ENCODE measurements at regions not wholly inside any gene's neighbourhood (a gene's known extent, or its start where the extent isn't known, plus 50 kb on each side); places are given as distances from the start of the nearest gene placed in this dataset.

DNA sequence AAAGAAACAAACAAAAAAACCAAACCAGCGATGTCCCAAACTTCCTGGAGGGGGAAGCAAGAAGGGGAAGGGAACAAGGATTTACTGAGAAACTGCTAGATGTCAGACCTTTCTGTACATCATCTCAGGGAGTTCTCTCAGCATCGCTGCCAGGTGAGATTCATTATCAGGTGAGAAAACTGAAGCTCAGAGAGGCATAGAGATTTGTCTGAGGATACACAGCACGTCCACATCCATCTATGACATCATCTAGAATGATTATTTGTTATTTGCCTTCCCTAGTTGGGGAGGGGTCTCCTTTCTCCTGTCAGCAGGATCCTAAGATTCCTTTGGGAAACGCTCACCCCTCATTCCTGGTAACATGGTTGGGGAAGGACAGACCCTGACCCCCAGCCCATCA lies 57.1 kb upstream of the LINGO1 start:
- Histone ChIP-seq H3K36me3 (no peaks in the 10 kb centered on the region), H3K4me1 (no peaks in the 10 kb centered on the region), H3K27me3 (peaks cover 0 to 40% of the 10 kb centered on the region in 2 donors), H3K9me3 (no peaks in the 10 kb centered on the region), H3K4me3 (no peak overlapping the region), H3K27ac (no peak overlapping the region)
- no peak for DNase-seq (ENCODE audit: low spot score in 2 of 2)
- WGBS, 2 donors: 77 to 79% methylated on average over 4 of the region's 4 CpGs
- TF ChIP-seq, protein P1, sequence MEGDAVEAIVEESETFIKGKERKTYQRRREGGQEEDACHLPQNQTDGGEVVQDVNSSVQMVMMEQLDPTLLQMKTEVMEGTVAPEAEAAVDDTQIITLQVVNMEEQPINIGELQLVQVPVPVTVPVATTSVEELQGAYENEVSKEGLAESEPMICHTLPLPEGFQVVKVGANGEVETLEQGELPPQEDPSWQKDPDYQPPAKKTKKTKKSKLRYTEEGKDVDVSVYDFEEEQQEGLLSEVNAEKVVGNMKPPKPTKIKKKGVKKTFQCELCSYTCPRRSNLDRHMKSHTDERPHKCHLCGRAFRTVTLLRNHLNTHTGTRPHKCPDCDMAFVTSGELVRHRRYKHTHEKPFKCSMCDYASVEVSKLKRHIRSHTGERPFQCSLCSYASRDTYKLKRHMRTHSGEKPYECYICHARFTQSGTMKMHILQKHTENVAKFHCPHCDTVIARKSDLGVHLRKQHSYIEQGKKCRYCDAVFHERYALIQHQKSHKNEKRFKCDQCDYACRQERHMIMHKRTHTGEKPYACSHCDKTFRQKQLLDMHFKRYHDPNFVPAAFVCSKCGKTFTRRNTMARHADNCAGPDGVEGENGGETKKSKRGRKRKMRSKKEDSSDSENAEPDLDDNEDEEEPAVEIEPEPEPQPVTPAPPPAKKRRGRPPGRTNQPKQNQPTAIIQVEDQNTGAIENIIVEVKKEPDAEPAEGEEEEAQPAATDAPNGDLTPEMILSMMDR (IDR thresholded peaks at IDR 0.05): no peak
- TF ChIP-seq POLR2A (IDR thresholded peaks at IDR 0.05) (no peak), EP300 (IDR thresholded peaks at IDR 0.05) (no peak)

DNA sequence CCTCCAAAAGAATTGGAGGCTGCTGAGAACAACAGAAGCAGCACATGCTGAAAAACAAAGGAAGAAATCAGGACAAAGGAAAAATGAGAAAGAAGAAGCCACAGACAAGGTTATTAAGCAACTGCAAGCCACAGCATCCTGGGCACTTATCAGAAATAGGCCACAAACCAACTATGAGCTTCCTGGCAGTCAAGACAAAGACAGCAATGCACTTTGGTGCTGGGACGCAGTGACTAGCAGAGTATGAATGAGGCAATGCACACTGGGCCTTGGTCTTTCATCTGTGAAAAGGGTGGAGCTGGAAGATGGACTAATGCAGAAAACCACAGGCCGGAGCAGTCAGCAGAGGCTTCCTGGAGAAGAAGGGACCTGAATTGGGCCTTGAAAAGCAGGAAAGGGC lies 56.0 kb upstream of the LINGO1 start:
- no peak for DNase-seq (ENCODE audit: low spot score in 2 of 2)
- Histone ChIP-seq H3K36me3 (no peaks in the 10 kb centered on the region), H3K4me1 (no peaks in the 10 kb centered on the region), H3K27ac (no peak overlapping the region), H3K27me3 (peaks cover 0 to 30% of the 10 kb centered on the region in 2 donors), H3K9me3 (no peaks in the 10 kb centered on the region), H3K4me3 (no peak overlapping the region)
- WGBS, 2 donors: 87 to 93% methylated on average over 2 of the region's 2 CpGs
- TF ChIP-seq EP300 (IDR thresholded peaks at IDR 0.05) (no peak), POLR2A (IDR thresholded peaks at IDR 0.05) (no peak)
- TF ChIP-seq, protein P1 (IDR thresholded peaks at IDR 0.05): no peak

DNA sequence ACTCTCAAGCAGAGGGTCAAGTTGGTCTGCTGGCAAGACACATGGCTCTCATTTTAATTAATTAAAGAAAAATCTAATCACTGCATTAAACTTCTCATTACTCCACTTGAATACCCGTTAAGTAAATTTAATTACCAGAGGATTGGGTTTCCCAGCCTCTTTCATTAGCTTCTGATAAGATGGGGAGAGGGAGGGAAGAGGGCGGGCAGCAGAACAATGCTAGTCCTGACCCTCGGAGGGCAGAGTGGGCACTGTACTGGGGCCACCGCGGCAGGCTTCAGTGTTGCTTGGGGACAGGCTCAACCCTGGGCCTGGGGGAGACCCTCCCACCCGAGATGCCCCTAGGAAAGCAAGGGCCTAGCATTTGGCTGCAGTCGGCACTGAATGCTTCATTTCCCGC lies 55.6 kb upstream of the LINGO1 start:
- Histone ChIP-seq H3K27me3 (peaks cover 0 to 26% of the 10 kb centered on the region in 2 donors), H3K4me3 (no peak overlapping the region), H3K4me1 (no peaks in the 10 kb centered on the region), H3K9me3 (peaks cover 0 to 3% (median 0%) of the 10 kb centered on the region in 4 donors), H3K36me3 (no peaks in the 10 kb centered on the region), H3K27ac (no peak overlapping the region)
- 53 to 62% methylated on average over 8 of the region's 8 CpGs for WGBS, 2 donors
- no peak for DNase-seq (ENCODE audit: low spot score in 2 of 2)
- no peak for TF ChIP-seq EP300 (IDR thresholded peaks at IDR 0.05)
- TF ChIP-seq POLR2A (IDR thresholded peaks at IDR 0.05): no peak
- TF ChIP-seq, protein P1 (IDR thresholded peaks at IDR 0.05): no peak

DNA sequence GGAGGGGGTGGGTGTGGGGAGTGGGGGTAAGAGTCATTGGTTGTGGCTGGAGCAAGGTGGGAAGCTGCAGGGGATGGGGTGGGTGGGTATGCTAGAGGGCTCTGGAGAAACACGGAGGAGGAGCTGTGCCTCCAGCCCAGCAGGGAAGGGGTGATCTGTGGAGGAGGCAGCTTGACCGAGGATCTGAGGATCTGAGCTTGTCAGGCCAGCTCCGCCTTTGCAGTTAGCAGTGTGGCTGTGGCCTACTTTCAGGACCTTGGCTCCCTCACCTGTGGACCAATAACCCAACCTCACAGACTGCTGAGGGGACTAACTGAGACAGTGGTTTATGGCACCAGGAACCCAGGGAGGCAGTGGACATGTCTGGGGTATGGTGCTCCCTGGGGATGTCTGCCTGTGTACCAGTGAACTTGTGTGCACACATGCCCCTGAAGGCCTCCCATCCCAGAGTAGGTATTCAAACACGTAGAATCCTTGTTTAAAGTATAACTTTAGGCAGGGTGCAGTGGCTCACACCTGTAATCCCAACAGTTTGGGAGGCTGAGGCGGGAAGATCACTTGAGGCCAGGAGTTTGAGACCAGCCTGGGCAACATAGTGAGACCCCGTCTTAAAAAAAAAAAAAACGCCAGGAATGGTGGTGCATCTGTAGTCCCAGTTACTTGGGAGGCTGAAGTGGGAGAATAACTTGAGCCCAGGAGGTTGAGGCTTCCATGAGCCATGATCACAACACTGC lies 52.5 kb upstream of the LINGO1 start:
- 71 to 77% methylated on average over 7 of the region's 7 CpGs for WGBS, 2 donors
- no peaks in the 10 kb centered on the region for H3K36me3 ChIP-seq
- H3K9me3 ChIP-seq: peaks cover 0 to 12% (median 0%) of the 10 kb centered on the region in 4 donors
- no peak overlapping the region for H3K4me3 ChIP-seq
- H3K27ac ChIP-seq: no peak overlapping the region
- no peaks in the 10 kb centered on the region for H3K4me1 ChIP-seq
- DNase-seq (ENCODE audit: low spot score in 2 of 2): no peak
- TF ChIP-seq, protein P1 (IDR thresholded peaks at IDR 0.05): no peak
- TF ChIP-seq EP300 (IDR thresholded peaks at IDR 0.05) (no peak), POLR2A (IDR thresholded peaks at IDR 0.05) (no peak)
- H3K27me3 ChIP-seq: peaks cover 0 to 9% of the 10 kb centered on the region in 2 donors

DNA sequence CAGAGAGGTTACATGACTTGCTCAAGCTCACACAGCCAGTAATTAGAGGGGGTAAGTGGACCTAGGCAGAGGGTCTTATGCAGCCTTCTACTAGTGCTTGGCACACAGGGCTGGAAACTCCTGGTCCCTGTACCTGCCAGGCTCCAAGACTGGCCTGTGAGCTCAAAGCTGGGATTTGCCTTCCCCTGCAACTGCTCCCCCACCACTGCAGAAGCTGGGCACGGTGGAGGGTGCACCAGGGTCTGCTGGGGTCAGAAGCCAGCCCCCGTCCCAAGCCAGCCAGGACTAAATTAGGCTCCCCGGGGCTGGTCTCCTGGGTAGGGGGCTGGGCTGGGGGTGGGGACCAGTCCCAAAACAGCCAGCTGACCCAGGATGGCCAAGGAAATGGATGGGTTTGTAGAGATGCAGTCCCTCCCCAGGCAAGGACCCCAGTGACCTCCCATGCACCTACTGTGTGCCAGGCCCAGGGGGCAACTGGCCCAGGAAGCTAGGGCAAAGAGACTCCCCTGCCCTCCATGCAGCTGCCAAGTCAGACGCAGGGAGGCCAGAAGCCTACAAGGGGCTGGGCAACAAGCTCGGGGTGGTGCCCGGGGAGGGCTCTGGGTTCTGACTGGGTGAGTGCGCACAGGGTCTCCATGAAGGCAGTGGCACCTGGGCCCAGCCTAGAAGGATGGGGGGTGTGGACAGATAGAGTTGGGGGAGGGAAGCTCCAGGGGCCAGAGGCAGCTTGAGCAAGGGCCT lies 51.8 kb upstream of the LINGO1 start:
- Histone ChIP-seq H3K36me3 (no peaks in the 10 kb centered on the region), H3K4me1 (no peaks in the 10 kb centered on the region), H3K4me3 (no peak overlapping the region), H3K27me3 (peaks cover 0 to 16% of the 10 kb centered on the region in 2 donors), H3K9me3 (peaks cover 0 to 12% (median 0%) of the 10 kb centered on the region in 4 donors), H3K27ac (no peak overlapping the region)
- TF ChIP-seq POLR2A (IDR thresholded peaks at IDR 0.05): no peak
- TF ChIP-seq, protein P1 (IDR thresholded peaks at IDR 0.05): no peak
- no peak for TF ChIP-seq EP300 (IDR thresholded peaks at IDR 0.05)
- 81 to 82% methylated on average over 6 to 7 of the region's 7 CpGs for WGBS, 2 donors
- DNase-seq (ENCODE audit: low spot score in 2 of 2): no peak

Measured in tibial nerve (tissue), 4 donors.